Naive thymus-derived CD4-positive, alpha-beta T cell (primary cell): ENCODE measurements at regions not wholly inside any gene's neighbourhood (a gene's known extent, or its start where the extent isn't known, plus 50 kb on each side); places are given as distances from the start of the nearest gene placed in this dataset.
"Not testable (repeated sequence)": the region's sequence is repeated elsewhere in the genome, so short reads cannot be mapped to it uniquely, and the experiment has no call there.

Experiments
- ATAC-seq: fragments of 150-1000 bp; cut with Tn5 transposase; 2 replicates; pipeline ENCODE4 v1.10.0; 2021; ENCODE audit warnings: mild to moderate bottlenecking, moderate library complexity
- CTCF ChIA-PET: fragments of 350-600 bp; sonication (Branson Sonifier 250); formaldehyde crosslinking; loops from one replicate; lab custom pipeline; 2021; ENCODE audit warnings: antibody characterized with exemption; lab: Charles Lee
- POLR2A ChIA-PET: fragments of 350-600 bp; sonication (Branson Sonifier 250); formaldehyde crosslinking; loops from one replicate; lab custom pipeline; 2021; ENCODE audit warnings: antibody characterized with exemption, inconsistent platforms; lab: Charles Lee
- DNase-seq, 9 donors: peaks; one replicate each; pipeline versions ENCODE4 v3.0.0 to v3.0.0-alpha.2; 2020 to 2022; ENCODE audit warnings: mixed read lengths in 1 of 9
- H3K27ac ChIP-seq: one replicate; pipeline ENCODE4 v1.7.0; 2013; ENCODE audit warnings: mild to moderate bottlenecking, low read depth, low read length, moderate library complexity
- H3K27me3 ChIP-seq, 2 donors: one replicate each; pipeline ENCODE4 v1.7.0; 2013; ENCODE audit warnings: low read length in 2 of 2, mild to moderate bottlenecking in 2 of 2, moderate library complexity in 2 of 2; ENCODE audit not compliant: control insufficient read depth in 2 of 2, insufficient read depth in 2 of 2
- H3K36me3 ChIP-seq, 3 experiments: 1 replicate in 2 of 3; 2 replicates in 1 of 3; pipeline ENCODE4 v1.7.0; 2013; ENCODE audit warnings: low read length in 3 of 3, mild to moderate bottlenecking in 3 of 3, moderate library complexity in 1 of 3; ENCODE audit not compliant: insufficient read depth in 3 of 3, control insufficient read depth in 2 of 3
- H3K4me1 ChIP-seq, 2 donors: one replicate each; pipeline ENCODE4 v1.7.0; 2013; ENCODE audit warnings: low read length in 2 of 2, mild to moderate bottlenecking in 2 of 2, moderate library complexity in 1 of 2; ENCODE audit not compliant: control insufficient read depth in 2 of 2, insufficient read depth in 2 of 2
- H3K4me3 ChIP-seq: 2 replicates; pipeline ENCODE4 v1.7.0; 2013; ENCODE audit warnings: mild to moderate bottlenecking, low read length
- H3K9me3 ChIP-seq, 3 experiments: 1 replicate in 2 of 3; 2 replicates in 1 of 3; pipeline ENCODE4 v1.7.0; 2013; ENCODE audit warnings: low read length in 3 of 3; ENCODE audit not compliant: control insufficient read depth in 2 of 3
- H3K27ac Mint-ChIP-seq, 9 donors: one replicate each; pipeline ENCODE4 v1.8.0; 2020 to 2022; ENCODE audit warnings: mixed read lengths in 9 of 9, mild to moderate bottlenecking in 8 of 9, moderate library complexity in 5 of 9, inconsistent platforms in 2 of 9
- H3K27me3 Mint-ChIP-seq, 5 donors: one replicate each; pipeline ENCODE4 v1.8.0; 2021 to 2022; ENCODE audit warnings: mixed read lengths in 5 of 5, mild to moderate bottlenecking in 1 of 5
- H3K36me3 Mint-ChIP-seq, 5 donors: one replicate each; pipeline ENCODE4 v1.8.0; 2020 to 2022; ENCODE audit warnings: mixed read lengths in 5 of 5, mild to moderate bottlenecking in 3 of 5, inconsistent platforms in 1 of 5
- H3K4me1 Mint-ChIP-seq, 7 donors: one replicate each; pipeline ENCODE4 v1.8.0; 2020 to 2022; ENCODE audit warnings: mixed read lengths in 7 of 7, mild to moderate bottlenecking in 3 of 7, inconsistent platforms in 1 of 7
- H3K4me3 Mint-ChIP-seq, 10 donors: one replicate each; pipeline ENCODE4 v1.8.0; 2020 to 2022; ENCODE audit warnings: mild to moderate bottlenecking in 10 of 10, mixed read lengths in 10 of 10, moderate library complexity in 6 of 10, inconsistent platforms in 2 of 10
- H3K9me3 Mint-ChIP-seq, 11 donors: one replicate each; pipeline ENCODE4 v1.8.0; 2020 to 2022; ENCODE audit warnings: mixed read lengths in 11 of 11, mild to moderate bottlenecking in 4 of 11, inconsistent platforms in 1 of 11, moderate library complexity in 1 of 11
- intact Hi-C, 2 donors: fragments of 100-400 bp; cut with micrococcal nuclease; formaldehyde crosslinking; loops; one replicate each; pipeline ENCODE4 v1.15.1; 2023

GRCh38 chr10:20593649-20594048 is 303.5 kb downstream of the NEBL start:
- ATAC-seq = no peak
- H3K4me3 ChIP-seq = no peak overlapping the region

GRCh38 chr10:20582041-20582440 is 315.1 kb downstream of the NEBL start:
- Histone ChIP-seq H3K27ac (no peak overlapping the region), H3K9me3 (no peaks in the 10 kb centered on the region), H3K4me3 (no peak overlapping the region), H3K36me3 (no peaks in the 10 kb centered on the region), H3K27me3 (no peaks in the 10 kb centered on the region), H3K4me1 (no peaks in the 10 kb centered on the region)
- H3K4me1 Mint-ChIP-seq = no peaks in the 10 kb centered on the region
- ATAC-seq (no peak), DNase-seq (no peak)
- intact Hi-C loops = no loop called here
- ChIA-PET CTCF (no interaction called here), POLR2A (no interaction called here)
- H3K9me3 Mint-ChIP-seq = peaks cover 5 to 45% (median 16%) of the 10 kb centered on the region in 11 donors
- H3K27ac Mint-ChIP-seq = no peak overlapping the region
- no peaks in the 10 kb centered on the region for H3K27me3 Mint-ChIP-seq
- H3K36me3 Mint-ChIP-seq = no peaks in the 10 kb centered on the region
- H3K4me3 Mint-ChIP-seq = no peak overlapping the region

More at GRCh38 chr10:20593649-20594048, 303.5 kb downstream of the NEBL start:
- Mint-ChIP-seq H3K27me3 (no peaks in the 10 kb centered on the region), H3K9me3 (peaks cover 0 to 4% (median 0%) of the 10 kb centered on the region in 11 donors), H3K36me3 (no peaks in the 10 kb centered on the region), H3K4me1 (peaks cover 0 to 4% (median 0%) of the 10 kb centered on the region in 7 donors), H3K27ac (no peak overlapping the region), H3K4me3 (no peak overlapping the region)
- no peaks in the 10 kb centered on the region for H3K9me3 ChIP-seq
- H3K4me1 ChIP-seq = no peaks in the 10 kb centered on the region
- no peak overlapping the region for H3K27ac ChIP-seq
- no peak for DNase-seq
- intact Hi-C loops = no loop called here
- H3K36me3 ChIP-seq = no peaks in the 10 kb centered on the region
- ChIA-PET POLR2A (no interaction called here), CTCF (no interaction called here)
- H3K27me3 ChIP-seq = no peaks in the 10 kb centered on the region

GRCh38 chr10:20573924-20574323 is 323.2 kb downstream of the NEBL start:
- H3K4me1 Mint-ChIP-seq = peaks cover 0 to 1% (median 0%) of the 10 kb centered on the region in 7 donors
- Histone ChIP-seq H3K4me3 (no peak overlapping the region), H3K9me3 (no peaks in the 10 kb centered on the region), H3K4me1 (no peaks in the 10 kb centered on the region), H3K36me3 (no peaks in the 10 kb centered on the region), H3K27me3 (no peaks in the 10 kb centered on the region), H3K27ac (no peak overlapping the region)
- DNase-seq = no peak
- H3K27ac Mint-ChIP-seq = no peak overlapping the region
- CTCF ChIA-PET = no interaction called here
- no peaks in the 10 kb centered on the region for H3K27me3 Mint-ChIP-seq
- peaks cover 0 to 7% (median 0%) of the 10 kb centered on the region in 11 donors for H3K9me3 Mint-ChIP-seq
- intact Hi-C loops = no loop called here
- ATAC-seq = no peak
- no peaks in the 10 kb centered on the region for H3K36me3 Mint-ChIP-seq
- POLR2A ChIA-PET = no interaction called here
- no peak overlapping the region for H3K4me3 Mint-ChIP-seq

- POLR2A ChIA-PET, intact Hi-C loops, H3K27ac Mint-ChIP-seq, DNase-seq, H3K27me3 Mint-ChIP-seq, CTCF ChIA-PET, H3K27ac ChIP-seq, ATAC-seq, H3K36me3 ChIP-seq, H3K27me3 ChIP-seq, H3K4me3 ChIP-seq, H3K4me3 Mint-ChIP-seq, H3K4me1 ChIP-seq, H3K36me3 Mint-ChIP-seq, H3K4me1 Mint-ChIP-seq, H3K9me3 ChIP-seq: not testable (repeated sequence)
- H3K9me3 Mint-ChIP-seq = peaks cover 0 to 22% (median 9%) of the 10 kb centered on the region in 11 donors
These were observed 341.1 kb downstream of the NEBL start for GRCh38 chr10:20555990-20556389.

GRCh38 chr10:20552382-20552781 is 344.7 kb downstream of the NEBL start:
- no peaks in the 10 kb centered on the region for H3K36me3 Mint-ChIP-seq
- H3K9me3 Mint-ChIP-seq = peaks cover 0 to 16% (median 7%) of the 10 kb centered on the region in 11 donors
- POLR2A ChIA-PET = no interaction called here
- H3K27me3 ChIP-seq = no peaks in the 10 kb centered on the region
- H3K9me3 ChIP-seq = no peaks in the 10 kb centered on the region
- H3K4me3 ChIP-seq = no peak overlapping the region
- H3K27me3 Mint-ChIP-seq = no peaks in the 10 kb centered on the region
- CTCF ChIA-PET = no interaction called here
- no peaks in the 10 kb centered on the region for H3K4me1 ChIP-seq
- H3K27ac ChIP-seq = no peak overlapping the region
- H3K27ac Mint-ChIP-seq = no peak overlapping the region
- H3K4me1 Mint-ChIP-seq = no peaks in the 10 kb centered on the region
- no peaks in the 10 kb centered on the region for H3K36me3 ChIP-seq
- intact Hi-C loops = no loop called here
- no peak overlapping the region for H3K4me3 Mint-ChIP-seq
- ATAC-seq (no peak), DNase-seq (no peak)

- H3K4me3 ChIP-seq = no peak overlapping the region
- Mint-ChIP-seq H3K9me3 (peaks cover 0 to 13% (median 7%) of the 10 kb centered on the region in 11 donors), H3K36me3 (no peaks in the 10 kb centered on the region)
These were observed 345.4 kb downstream of the NEBL start for GRCh38 chr10:20551761-20552160.

GRCh38 chr10:20535897-20536881 is 360.9 kb downstream of the NEBL start:
- CTCF ChIA-PET = no interaction called here
- POLR2A ChIA-PET = no interaction called here
- H3K27me3 ChIP-seq = no peaks in the 10 kb centered on the region

More at GRCh38 chr10:20551761-20552160, 345.4 kb downstream of the NEBL start:
- intact Hi-C loops = no loop called here
- CTCF ChIA-PET = no interaction called here
- no peak for ATAC-seq
- H3K36me3 ChIP-seq = no peaks in the 10 kb centered on the region
- no peak overlapping the region for H3K27ac ChIP-seq
- H3K9me3 ChIP-seq = no peaks in the 10 kb centered on the region
- no peaks in the 10 kb centered on the region for H3K27me3 Mint-ChIP-seq
- no peaks in the 10 kb centered on the region for H3K4me1 Mint-ChIP-seq
- H3K4me1 ChIP-seq = no peaks in the 10 kb centered on the region
- no peak for DNase-seq
- POLR2A ChIA-PET = no interaction called here
- no peaks in the 10 kb centered on the region for H3K27me3 ChIP-seq
- no peak overlapping the region for H3K4me3 Mint-ChIP-seq
- no peak overlapping the region for H3K27ac Mint-ChIP-seq

More at GRCh38 chr10:20535897-20536881, 360.9 kb downstream of the NEBL start:
- DNase-seq = no peak
- intact Hi-C loops = no loop called here
- Mint-ChIP-seq H3K27ac (no peak overlapping the region), H3K4me1 (no peaks in the 10 kb centered on the region), H3K36me3 (no peaks in the 10 kb centered on the region), H3K4me3 (no peak overlapping the region), H3K27me3 (no peaks in the 10 kb centered on the region), H3K9me3 (peaks cover 0 to 29% (median 5%) of the 10 kb centered on the region in 11 donors)
- Histone ChIP-seq H3K9me3 (no peaks in the 10 kb centered on the region), H3K27ac (no peak overlapping the region), H3K36me3 (no peaks in the 10 kb centered on the region), H3K4me1 (no peaks in the 10 kb centered on the region), H3K4me3 (no peak overlapping the region)
- ATAC-seq = no peak
